ENCODE measurements at regions not wholly inside any gene's neighbourhood (a gene's known extent, or its start where the extent isn't known, plus 50 kb on each side); places are given as distances from the start of the nearest gene placed in this dataset.

DNA sequence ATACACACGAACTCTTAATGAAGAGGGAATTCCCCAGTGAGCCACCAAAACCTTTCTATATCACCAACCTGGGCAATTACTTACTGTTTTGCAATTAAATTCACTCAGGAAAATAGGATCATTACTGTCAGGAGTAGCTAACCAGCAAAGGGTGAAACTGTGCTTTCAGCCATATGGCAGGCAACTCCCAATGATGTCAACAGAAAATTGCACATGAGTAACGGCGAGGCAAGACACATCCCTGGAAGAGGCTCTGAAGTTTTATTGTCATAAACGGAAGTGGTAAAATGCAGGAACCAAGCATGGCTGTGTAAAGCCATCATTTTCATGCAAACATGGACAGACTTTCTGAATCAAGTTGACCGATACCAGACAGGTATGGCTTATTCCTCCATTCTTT is 548.9 kb upstream of the AUTS2 start:
- TF ChIP-seq, protein P1, sequence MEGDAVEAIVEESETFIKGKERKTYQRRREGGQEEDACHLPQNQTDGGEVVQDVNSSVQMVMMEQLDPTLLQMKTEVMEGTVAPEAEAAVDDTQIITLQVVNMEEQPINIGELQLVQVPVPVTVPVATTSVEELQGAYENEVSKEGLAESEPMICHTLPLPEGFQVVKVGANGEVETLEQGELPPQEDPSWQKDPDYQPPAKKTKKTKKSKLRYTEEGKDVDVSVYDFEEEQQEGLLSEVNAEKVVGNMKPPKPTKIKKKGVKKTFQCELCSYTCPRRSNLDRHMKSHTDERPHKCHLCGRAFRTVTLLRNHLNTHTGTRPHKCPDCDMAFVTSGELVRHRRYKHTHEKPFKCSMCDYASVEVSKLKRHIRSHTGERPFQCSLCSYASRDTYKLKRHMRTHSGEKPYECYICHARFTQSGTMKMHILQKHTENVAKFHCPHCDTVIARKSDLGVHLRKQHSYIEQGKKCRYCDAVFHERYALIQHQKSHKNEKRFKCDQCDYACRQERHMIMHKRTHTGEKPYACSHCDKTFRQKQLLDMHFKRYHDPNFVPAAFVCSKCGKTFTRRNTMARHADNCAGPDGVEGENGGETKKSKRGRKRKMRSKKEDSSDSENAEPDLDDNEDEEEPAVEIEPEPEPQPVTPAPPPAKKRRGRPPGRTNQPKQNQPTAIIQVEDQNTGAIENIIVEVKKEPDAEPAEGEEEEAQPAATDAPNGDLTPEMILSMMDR (IDR thresholded peaks at IDR 0.05), result no peak
- no peak for TF ChIP-seq POLR2A (IDR thresholded peaks at IDR 0.05)
